HG02970 (cell line): ENCODE measurements at regions not wholly inside any gene's neighbourhood (a gene's known extent, or its start where the extent isn't known, plus 50 kb on each side); places are given as distances from the start of the nearest gene placed in this dataset.

Experiments
- ATAC-seq: cut with Tn5 transposase; IDR thresholded peaks from one replicate; pipeline ENCODE4 v1.9.1; 2021; ENCODE audit warnings: mild to moderate bottlenecking, moderate library complexity, moderate number of reproducible peaks; ENCODE audit not compliant: unreplicated experiment, low FRiP score

DNA sequence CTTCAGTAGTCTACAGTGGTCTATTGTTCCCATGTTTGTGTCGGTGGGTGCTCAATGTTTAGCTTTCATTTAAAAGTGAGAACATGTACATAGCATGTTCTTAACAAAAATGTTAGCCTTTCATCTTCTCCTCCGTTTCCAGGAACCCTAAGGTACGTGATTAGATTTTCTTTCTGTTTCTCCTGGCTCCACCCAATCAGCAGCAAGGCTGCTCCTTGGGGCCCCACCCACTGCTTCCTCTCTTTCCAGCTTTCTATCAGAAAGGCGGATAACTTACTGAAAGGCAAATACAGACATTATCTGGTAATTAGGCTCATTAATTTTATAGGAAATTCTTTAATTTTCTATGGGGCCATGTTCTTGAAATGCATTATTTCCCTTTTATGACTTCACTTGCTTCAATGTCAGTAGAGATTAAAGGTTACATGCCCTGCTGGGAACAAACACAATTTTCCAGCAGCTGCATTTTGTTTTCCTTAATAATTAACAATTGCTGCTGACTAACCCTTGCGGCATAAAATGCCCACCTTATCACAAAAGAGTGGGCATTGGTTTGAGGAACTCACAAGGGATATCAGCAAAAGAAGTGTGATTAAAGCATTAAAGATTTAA lies 324.9 kb upstream of the SNX7 start:
- ATAC-seq, result no peak

DNA sequence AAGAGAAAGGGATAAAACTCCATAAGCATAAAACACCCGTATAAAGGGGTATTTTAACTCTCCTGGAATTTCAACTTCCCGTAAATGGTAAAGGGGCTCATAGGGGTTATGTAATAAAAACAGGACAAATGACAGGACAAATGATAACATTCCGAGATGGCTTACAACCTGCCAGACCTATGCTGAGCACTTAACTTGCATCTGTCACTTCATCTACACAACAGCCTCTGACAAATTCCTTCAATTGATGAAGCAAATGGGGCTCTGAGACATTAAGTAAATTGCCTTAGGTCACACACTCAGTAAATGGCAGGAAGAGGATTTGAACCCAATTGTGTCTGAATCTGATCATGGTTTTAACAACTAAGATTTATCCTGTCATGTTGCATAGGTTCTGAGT lies 327.6 kb upstream of the SNX7 start:
- ATAC-seq, result no peak

DNA sequence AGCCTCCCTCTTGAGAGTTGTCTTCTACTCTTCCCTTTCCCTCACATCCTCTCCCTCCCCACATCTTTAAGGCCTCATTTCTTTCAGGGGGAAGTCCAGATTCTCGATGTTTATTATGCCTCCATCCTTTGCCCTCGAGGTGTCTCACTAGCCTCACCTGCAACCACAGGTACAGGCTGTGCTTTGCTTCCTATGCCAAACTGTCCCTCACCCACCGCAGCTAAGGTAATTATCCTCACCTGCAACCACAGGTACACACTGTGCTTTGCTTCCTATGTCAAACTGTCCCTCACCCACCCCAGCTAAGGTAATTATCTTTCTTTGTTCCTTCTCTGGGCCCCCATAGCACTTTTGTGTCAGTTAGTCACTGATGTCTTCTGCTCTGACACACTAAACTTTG lies 328.1 kb upstream of the SNX7 start:
- no peak for ATAC-seq

DNA sequence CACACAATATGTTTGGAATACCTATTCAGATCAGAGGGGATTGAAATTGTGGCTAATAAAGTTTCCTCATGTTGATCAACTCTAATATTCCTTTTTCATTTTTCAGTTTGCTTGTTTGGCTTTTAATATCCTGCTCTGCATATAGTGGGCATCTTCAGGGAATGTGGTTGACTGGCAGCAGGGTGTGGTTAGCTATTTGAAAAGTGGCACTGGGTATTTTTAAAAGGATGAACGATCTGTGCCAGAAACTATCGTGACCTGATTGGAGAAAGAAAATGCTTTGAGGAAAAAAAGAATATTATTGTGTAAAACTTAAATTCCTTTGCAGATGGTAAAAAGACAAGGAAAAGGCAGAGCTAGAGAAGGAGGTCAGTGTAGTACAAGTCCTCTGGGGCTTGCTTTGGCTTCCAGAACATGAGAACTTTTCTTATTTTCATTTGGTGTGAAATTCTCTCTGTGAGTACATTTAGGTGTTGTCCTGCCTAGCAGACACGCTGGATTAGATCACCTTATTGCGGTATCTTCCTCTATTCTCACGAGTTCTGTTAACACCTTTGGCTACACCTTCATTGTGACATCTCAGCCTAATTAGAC lies 329.7 kb upstream of the SNX7 start:
- ATAC-seq, result no peak

DNA sequence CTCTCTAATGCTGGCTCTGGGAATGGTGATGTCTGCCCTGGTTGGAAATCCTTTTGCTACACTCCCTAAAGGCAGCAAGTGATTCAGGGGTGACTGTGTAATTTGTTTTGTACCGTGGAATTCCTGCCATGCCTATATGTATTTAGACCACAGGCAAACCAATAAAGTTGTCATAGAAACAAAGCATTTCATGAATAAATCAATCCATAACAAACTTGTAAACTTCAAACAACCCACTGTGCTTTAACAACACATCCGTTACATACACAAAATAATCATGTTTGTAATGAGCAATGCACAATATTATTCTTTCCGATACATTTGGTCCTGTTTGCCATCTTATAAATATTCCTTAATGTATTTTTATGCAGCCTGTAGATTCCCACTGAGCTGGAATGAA lies 330.3 kb upstream of the SNX7 start:
- ATAC-seq, result no peak

DNA sequence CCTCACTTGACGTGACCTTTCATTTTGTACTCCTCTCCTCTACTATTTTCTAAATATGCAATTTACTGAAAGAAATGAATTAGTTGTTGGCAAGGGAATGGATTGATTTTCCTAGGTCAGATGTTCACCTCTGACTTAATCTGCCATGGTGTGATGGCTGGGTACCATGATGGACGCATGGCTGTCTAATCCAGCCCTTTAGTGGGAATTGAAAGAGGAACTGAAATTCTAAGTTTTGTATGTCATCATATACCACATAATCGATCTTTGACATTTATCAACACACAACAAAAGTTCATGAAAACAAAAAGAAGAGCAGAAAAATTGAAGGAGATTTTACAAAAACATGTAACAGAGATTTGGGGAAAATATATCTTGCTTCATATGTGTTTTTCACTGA lies 331.3 kb upstream of the SNX7 start:
- ATAC-seq, result no peak

DNA sequence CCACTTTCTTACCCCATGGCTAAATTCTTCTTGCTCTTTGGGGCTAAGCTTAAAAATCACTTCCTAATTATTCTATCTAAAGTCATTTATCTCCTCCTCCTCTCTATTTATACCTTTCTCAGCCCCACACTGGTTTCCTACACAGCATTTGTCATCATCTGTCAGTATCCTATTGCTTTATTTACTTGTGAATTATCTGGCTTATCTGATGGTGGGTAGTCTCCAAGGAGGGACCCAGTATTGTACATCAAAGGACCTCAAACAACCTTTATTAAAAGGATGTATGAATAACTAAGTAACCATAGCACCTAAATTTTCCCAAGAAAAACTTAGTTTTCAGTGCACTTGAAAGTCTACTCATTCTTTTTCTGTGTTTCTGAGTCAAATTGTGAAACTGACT lies 332.7 kb upstream of the SNX7 start:
- no peak for ATAC-seq

DNA sequence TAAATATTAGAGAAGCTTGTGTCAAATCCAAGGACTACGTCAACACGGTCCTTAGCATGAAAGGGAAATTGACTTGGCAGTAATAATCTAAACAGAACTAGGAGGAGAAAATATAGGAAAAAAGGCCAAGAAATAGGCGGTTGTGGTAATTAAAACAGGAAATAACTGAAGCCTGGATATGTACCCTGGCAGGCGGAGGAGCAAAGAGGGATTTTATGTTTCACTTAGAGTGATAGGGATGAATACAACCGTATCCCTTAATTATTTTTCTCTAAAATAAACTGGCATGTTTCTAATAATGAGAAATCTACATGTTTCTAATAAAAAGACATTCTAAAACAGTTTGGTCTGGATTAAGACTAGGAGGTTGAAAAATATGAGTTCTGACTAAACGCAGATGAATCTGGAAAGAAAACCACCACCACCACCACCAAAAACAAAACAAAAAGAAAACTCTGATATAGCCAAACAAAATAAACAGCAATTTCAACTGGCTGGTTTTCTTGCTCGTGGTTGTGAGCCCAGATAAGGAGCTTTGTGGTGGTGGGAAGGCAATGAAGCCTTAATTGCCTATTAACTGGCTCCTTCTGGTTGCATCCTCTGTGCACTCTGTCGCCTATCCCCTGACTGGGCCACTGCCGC lies 334.2 kb upstream of the SNX7 start:
- ATAC-seq, result no peak

DNA sequence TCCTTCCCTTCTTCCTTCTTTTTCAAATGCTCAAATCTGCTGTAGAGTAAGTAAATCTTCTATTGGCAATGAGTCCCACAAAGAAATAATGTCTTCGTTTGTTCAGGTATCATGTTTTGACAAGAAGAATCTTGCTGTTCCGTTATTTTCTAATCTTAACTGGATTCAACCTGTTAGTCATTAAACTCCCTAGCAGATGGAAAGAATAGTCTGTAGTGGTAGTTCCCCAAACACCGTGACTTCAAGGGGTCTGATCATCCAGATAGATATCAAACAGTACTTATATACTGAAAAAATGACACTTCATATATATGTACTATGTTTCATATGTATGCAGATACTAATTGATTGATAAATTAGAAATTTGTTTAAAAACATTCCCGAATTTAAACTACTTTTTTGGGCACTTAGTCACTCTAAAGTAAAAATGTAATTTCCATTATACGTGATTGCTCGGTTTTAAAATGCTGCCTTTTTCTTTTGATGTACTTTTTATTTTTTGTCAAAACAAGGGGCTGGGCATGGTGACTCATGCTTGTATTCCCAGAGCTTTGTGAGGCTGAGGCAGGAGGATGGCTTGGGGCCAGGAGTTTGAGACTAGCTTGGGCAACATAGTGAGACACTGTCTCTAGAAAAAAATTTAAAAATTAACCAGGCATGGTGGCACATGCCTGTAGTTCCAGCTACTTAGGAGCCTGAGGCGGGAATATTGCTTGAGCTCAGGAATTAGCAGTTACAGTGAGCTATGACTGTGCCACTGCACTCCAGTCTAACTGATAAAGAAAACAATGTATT lies 335.7 kb upstream of the SNX7 start:
- no peak for ATAC-seq

DNA sequence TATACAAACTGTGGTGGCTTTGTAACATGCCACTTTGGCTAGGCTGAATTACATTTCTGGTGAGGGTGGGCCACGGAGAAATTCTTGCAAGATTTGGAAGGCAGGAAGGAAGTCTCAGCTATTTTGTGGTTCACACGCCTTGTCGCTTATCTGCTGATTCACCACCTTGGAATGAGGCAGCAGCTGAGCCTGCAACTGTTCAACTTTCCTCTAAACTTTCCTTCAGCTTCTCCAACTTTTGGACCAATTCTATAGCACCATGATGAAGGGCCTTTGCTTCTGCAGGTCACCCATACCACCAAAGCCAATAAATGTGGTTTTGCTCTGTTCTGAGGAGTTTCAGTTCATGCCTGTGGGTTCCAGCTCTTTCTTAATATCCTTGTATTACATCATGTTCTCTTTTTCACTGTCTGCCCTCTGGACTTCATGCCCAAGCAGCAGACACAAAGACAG lies 337.6 kb upstream of the SNX7 start:
- ATAC-seq, result no peak

DNA sequence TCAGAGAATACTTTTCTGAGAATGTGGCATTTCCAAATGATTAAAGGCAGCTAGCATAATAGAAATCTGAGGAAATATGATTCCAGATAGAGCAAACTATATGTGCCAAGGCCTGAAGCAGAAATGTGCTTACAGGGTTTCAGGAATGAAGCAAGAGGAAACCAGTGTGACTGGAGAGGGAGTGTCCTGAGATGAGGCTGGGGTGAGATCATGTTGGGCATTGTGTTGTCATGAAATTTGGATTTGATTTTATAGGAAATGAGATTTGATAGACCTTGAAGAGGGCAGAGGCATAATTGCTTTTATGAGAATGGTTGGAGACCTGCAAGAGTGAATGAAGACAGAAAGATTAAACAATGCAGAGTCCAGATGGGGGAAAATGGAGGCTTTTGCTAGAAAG lies 338.1 kb upstream of the SNX7 start:
- ATAC-seq, result no peak

DNA sequence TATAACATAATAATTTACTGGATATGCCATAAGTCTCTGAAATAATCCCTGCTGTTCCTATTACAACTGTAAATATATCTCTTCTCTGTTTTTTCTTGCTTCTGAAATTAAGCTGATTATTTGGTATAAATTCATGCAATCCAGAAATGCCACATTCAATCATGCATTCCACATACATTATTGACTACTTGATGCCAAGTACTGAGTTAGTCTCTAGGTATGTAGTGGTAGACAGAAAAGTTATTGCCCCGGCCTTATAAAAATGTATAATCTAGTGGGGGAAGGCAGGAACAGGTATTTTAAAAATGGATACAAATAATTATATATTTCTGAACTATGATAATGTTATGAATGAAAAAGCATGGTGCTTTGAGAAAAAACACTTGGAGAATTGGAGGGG lies 338.6 kb upstream of the SNX7 start:
- no peak for ATAC-seq

DNA sequence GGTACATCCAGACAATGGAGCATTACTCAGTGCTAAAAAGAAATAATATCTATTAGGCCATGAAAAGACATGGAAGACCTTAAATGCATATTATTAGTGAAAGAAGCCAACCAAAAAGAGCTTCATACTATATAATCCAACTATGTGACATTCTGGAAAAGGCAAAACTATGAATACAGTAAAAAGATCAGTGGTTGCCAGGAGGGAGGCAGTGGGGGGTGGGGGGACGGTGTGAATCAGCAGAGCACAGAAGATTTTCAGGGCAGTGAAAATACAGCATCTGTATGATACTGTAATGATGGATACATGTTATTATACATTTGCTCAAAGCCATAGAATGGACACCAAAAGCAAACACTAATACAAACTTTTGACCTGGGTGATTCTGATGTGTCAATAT lies 339.4 kb upstream of the SNX7 start:
- ATAC-seq, result no peak

DNA sequence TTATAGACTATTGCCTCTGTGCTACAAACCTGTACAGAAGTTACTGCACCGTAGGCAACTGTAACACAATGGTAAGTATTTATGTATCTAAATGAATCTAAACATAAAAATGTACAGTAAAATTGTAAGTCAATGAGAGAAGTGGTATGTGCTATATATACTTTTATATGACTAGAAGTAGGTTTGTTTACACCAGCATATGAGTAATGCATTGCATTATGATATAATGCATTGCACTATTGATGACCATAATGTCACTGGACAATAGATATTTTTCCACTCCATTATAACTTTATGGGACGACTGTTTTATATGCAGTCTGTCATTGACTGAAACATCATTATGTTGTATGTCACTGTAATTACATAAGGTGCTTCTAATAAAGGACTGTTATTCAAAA lies 340.3 kb upstream of the SNX7 start:
- ATAC-seq, result no peak

DNA sequence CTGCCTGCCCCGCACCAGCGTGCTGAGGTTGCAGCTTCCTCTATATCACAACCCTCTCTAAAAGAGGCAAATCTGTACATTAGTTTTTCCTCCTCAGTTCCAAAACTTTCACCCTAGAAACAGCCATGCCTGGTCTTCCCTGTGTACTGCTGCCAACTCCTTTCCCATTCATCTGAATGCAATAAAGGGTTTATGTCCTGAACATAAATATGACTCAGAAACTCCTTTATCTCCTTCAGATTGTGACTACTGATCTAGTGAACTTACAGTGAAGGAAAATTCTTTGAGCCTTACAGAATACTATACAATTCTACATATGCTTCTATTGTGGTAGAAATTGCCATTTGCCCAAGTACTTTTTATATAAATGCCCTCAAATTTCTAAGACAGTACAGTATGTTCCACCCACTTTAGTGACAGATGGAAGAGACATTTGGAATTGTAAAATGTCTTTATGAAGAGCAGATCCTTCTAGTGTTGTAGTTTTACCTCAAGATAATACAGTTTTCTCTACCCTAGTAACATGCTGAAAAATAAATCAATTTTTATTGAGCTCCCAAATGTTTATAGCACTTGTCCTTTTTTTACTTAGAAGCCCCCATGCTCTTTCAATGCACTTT lies 345.1 kb upstream of the SNX7 start:
- no peak for ATAC-seq

DNA sequence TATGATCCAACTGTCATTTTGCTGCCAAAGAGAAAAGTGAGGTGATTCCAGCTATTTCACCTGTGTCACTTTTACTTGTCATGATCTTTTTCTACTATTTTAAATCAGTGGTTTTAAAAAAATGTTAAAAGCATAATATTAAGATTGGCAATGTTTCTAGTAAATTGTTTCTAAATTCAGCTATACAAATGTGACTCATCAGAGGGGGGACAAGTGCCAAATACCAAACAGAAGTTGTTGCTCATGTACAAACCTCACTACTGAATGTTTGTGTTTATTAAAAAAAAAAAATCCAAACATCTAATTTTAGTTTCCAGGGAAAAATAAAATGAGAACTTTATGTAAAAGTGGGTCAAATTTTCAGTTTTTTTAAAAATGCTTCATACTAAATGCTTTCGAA lies 346.2 kb upstream of the SNX7 start:
- no peak for ATAC-seq

DNA sequence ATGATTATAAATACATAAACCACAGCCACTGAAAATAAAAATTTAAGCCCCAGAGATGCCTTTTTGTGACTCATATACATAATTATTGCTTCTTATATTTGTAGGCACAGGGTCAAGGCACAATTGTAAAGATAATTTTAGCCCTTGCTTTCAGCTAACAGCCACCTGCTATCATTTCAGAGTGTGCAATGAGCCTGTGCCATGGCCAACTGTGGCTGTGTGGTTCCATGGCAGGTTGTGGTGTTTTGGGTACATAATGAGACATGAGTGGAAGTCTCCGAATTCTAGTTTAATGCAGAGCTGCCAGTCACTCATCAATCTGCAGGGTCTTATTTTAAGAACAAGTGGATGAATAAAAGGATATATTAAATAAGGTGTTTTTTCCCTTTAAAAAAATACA lies 346.9 kb upstream of the SNX7 start:
- ATAC-seq, result no peak

DNA sequence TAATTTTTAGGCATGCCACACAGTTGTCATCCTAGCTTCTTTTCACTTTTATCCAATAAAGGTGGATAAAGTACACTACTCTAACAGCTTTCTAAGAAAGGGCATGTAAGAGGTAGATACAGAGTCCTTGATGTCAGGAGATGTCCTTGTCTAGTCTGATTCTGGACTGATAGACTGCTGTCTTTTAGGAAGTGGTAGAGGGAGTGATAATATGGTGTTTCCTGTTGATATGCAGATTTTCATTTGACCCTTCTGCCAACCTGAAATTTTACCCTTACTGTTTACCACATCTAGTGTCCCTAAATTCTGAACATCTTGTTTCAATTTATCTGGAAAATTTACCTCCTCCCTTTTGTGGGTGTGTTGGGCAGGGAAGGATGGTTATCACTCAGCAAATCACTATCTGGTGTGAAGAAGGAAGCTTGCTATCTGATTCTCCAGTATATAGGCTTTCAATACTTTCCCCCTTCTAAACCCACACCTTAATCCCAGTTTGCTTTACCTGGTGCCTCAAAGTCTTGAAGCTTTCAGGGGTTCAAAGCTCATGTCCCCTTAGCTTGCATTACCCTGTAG lies 354.9 kb upstream of the SNX7 start:
- no peak for ATAC-seq

DNA sequence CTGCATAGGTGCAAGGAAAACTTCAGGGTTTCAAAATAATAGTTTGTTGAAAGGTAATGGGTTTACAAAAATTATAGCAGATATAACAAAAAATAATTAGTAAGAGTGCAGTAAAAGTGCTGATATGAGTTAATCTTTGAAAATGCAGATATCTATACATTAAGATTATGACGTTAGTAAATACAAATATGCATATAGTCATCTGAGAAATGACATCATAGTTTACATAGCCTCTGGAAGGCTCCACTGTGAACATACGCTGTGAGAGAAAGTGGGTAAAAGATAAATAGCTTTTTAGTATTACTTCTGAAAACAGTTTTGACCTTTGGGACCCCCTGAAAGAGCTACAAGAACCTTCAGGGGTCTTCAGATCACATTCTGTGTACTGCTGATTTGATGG lies 356.2 kb upstream of the SNX7 start:
- no peak for ATAC-seq

DNA sequence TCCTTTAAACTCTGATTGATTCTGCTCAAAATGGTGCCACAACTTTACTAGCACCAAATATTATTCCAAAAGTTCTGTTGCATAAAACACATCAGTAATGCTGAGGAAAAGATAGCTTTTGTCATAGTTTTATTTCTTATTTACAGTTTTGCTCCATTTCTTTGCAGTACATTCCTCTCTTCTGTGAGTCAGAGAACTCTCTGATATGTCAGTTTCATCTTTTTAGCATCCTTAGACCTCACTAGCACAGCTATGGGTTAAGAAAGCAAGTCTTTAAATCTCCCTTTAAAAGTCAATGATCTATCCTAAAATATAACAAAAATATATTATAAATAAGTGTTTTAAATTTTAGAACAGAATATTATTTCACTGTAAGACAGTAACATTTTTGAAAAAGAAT lies 356.6 kb upstream of the SNX7 start:
- no peak for ATAC-seq

DNA sequence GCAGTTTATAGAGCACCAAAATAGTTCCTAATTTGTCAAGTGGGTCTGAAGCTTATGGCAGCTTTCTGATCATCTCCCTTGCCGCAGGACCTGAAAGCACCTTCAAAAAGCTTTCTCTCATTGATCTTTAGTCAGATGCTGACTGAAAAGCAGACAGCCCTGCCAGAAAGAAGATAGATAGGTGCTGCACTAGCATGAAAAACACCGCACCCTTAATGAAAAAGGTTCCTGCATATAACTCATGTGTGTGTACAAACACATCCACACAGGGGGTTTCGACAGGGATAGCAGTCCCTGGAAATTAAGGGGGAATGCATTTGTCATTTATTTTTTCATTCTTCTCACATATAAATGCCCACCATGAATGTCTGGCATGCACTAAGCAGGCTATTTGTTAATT lies 361.7 kb upstream of the SNX7 start:
- ATAC-seq, result no peak
